ENCODE measurements at regions not wholly inside any gene's neighbourhood (a gene's known extent, or its start where the extent isn't known, plus 50 kb on each side); places are given as distances from the start of the nearest gene placed in this dataset.
A peak's percentile ranks its signal among the peaks of the same experiment; 100 is the strongest.
"Not testable (repeated sequence)": the region's sequence is repeated elsewhere in the genome, so short reads cannot be mapped to it uniquely, and the experiment has no call there.

GRCh38 chr3:34155666-34156065 is 357.2 kb downstream of the PDCD6IP start:
- H3K27me3 ChIP-seq (ENCODE audit: control insufficient read depth, insufficient read depth, low read length): no peaks in the 10 kb centered on the region
- H3K36me3 ChIP-seq (ENCODE audit: control insufficient read depth, insufficient read depth, low read length): no peaks in the 10 kb centered on the region
- no peak overlapping the region for H3K27ac ChIP-seq (ENCODE audit: low read depth, low read length)
- no peaks in the 10 kb centered on the region for H3K4me1 ChIP-seq (ENCODE audit: control insufficient read depth, insufficient read depth, low read length)
- DNase-seq (ENCODE audit: low read depth in 4 of 6, low spot score in 6 of 6): no peak
- no peaks in the 10 kb centered on the region for H3K9me3 ChIP-seq (ENCODE audit: control insufficient read depth, insufficient read depth, low read length)
- H3K4me3 ChIP-seq (ENCODE audit: low read depth, low read length): no peak overlapping the region
- 55% methylated on average over 1 of the region's 2 CpGs for WGBS (ENCODE audit: insufficient coverage)

GRCh38 chr3:34157491-34157890 is 359.1 kb downstream of the PDCD6IP start:
- DNase-seq (ENCODE audit: low read depth in 4 of 6, low spot score in 6 of 6): no peak
- Histone ChIP-seq H3K4me3 (ENCODE audit: low read depth, low read length) (no peak overlapping the region), H3K27me3 (ENCODE audit: control insufficient read depth, insufficient read depth, low read length) (no peaks in the 10 kb centered on the region), H3K4me1 (ENCODE audit: control insufficient read depth, insufficient read depth, low read length) (no peaks in the 10 kb centered on the region), H3K36me3 (ENCODE audit: control insufficient read depth, insufficient read depth, low read length) (no peaks in the 10 kb centered on the region), H3K9me3 (ENCODE audit: control insufficient read depth, insufficient read depth, low read length) (no peaks in the 10 kb centered on the region), H3K27ac (ENCODE audit: low read depth, low read length) (no peak overlapping the region)

DNA sequence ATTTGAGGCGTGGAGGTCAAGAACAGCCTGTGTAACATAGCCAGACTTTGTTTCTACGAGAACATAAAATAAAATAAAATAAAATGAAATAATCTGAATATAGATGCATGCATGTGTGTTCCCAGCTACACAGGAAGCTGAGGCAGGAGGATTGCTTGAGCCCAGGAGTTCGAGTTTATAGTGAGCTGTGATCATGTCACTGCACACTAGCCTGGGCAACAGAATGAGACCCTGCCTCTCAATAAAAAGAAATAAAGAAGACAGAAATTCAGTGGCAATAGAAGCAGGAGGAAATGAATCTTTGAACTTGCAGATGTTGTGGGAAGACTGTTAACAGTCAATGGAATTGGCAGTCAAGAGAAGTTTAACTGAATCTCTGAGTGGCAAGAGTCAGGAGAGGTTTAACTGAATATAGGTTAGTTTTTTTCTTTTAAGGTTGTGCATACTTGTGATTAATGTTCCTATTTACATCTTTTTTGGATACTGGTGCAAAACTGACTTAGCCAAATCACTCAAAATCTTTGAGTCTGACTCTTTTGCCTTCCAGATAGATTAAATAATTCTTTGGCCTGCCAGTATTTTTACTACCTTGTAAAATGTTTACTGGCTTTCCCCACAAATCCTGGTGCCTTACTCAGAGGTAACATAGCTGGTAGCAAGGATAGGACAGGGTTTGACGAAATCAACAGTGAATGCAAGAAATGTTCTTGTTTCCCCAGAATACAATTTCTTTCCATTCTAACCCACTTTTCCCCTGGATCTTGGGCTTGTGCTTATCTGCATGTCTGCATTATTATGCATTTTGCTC is 361.4 kb downstream of the PDCD6IP start:
- Histone ChIP-seq H3K36me3 (ENCODE audit: control insufficient read depth, insufficient read depth, low read length) (no peaks in the 10 kb centered on the region), H3K27ac (ENCODE audit: low read depth, low read length) (no peak overlapping the region), H3K27me3 (ENCODE audit: control insufficient read depth, insufficient read depth, low read length) (no peaks in the 10 kb centered on the region), H3K4me1 (ENCODE audit: control insufficient read depth, insufficient read depth, low read length) (no peaks in the 10 kb centered on the region), H3K9me3 (ENCODE audit: control insufficient read depth, insufficient read depth, low read length) (no peaks in the 10 kb centered on the region), H3K4me3 (ENCODE audit: low read depth, low read length) (no peak overlapping the region)
- DNase-seq (ENCODE audit: low read depth in 4 of 6, low spot score in 6 of 6): no peak
- WGBS (ENCODE audit: insufficient coverage): 80% methylated on average over 1 of the region's 4 CpGs

GRCh38 chr3:34169636-34170035 is 371.2 kb downstream of the PDCD6IP start:
- H3K27ac ChIP-seq (ENCODE audit: low read depth, low read length); H3K4me3 ChIP-seq (ENCODE audit: low read depth, low read length); H3K9me3 ChIP-seq (ENCODE audit: control insufficient read depth, insufficient read depth, low read length); H3K27me3 ChIP-seq (ENCODE audit: control insufficient read depth, insufficient read depth, low read length); H3K36me3 ChIP-seq (ENCODE audit: control insufficient read depth, insufficient read depth, low read length); H3K4me1 ChIP-seq (ENCODE audit: control insufficient read depth, insufficient read depth, low read length); DNase-seq (ENCODE audit: low read depth in 4 of 6, low spot score in 6 of 6): not testable (repeated sequence)
- no CpG with 5 or more reads among the region's 8 CpGs for WGBS (ENCODE audit: insufficient coverage)

DNA sequence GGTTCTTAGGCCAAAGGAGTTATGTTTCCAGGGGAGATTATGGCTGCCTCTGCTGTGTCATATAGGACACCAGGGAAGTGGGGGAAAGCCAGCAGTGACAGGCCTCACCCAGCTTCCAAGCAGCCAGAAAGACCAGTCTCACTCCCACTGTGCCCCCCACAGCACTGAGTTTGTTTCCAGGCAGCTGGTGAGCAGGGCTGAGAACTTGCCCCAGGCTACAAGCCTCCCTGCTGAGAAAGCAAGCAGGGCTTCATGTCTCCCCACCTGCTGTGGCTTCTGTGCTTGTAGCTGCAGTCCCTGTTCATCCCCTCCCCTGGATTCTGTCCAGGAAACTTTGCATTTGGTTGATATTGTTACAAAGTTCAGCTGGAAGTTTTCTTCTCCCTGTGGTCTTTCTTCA is 376.3 kb downstream of the PDCD6IP start:
- Histone ChIP-seq H3K9me3 (ENCODE audit: control insufficient read depth, insufficient read depth, low read length) (no peaks in the 10 kb centered on the region), H3K4me1 (ENCODE audit: control insufficient read depth, insufficient read depth, low read length) (no peaks in the 10 kb centered on the region), H3K36me3 (ENCODE audit: control insufficient read depth, insufficient read depth, low read length) (no peaks in the 10 kb centered on the region), H3K4me3 (ENCODE audit: low read depth, low read length) (no peak overlapping the region), H3K27me3 (ENCODE audit: control insufficient read depth, insufficient read depth, low read length) (no peaks in the 10 kb centered on the region), H3K27ac (ENCODE audit: low read depth, low read length) (no peak overlapping the region)
- DNase-seq (ENCODE audit: low read depth in 4 of 6, low spot score in 6 of 6): no peak

- Histone ChIP-seq H3K36me3 (ENCODE audit: control insufficient read depth, insufficient read depth, low read length) (no peaks in the 10 kb centered on the region), H3K9me3 (ENCODE audit: control insufficient read depth, insufficient read depth, low read length) (no peaks in the 10 kb centered on the region), H3K4me3 (ENCODE audit: low read depth, low read length) (no peak overlapping the region), H3K4me1 (ENCODE audit: control insufficient read depth, insufficient read depth, low read length) (no peaks in the 10 kb centered on the region), H3K27ac (ENCODE audit: low read depth, low read length) (no peak overlapping the region), H3K27me3 (ENCODE audit: control insufficient read depth, insufficient read depth, low read length) (no peaks in the 10 kb centered on the region)
- 90% methylated on average over 1 of the region's 2 CpGs for WGBS (ENCODE audit: insufficient coverage)
- DNase-seq (ENCODE audit: low read depth in 4 of 6, low spot score in 6 of 6): no peak
Measured at GRCh38 chr3:34175636-34176176, 377.3 kb downstream of the PDCD6IP start.

DNA sequence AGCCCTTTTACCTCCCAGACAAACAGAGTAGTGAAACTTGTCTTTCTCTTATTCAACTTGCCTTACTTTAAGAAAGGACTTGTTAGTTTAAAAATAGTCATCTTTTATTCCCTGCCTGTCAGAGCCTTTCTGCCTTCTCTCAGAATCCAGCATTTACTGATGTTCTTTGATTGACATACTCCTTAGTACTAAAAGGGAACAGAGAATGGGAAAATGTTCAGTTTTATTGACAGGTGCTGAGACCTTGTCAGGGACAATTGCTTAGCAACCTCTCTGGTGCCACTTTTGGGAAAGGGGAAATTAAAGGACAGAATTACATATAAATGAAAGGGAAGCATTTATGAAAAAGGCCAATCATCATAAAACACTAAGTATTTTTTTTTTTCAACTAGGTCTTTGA is 378.3 kb downstream of the PDCD6IP start:
- H3K4me3 ChIP-seq (ENCODE audit: low read depth, low read length): no peak overlapping the region
- no peaks in the 10 kb centered on the region for H3K4me1 ChIP-seq (ENCODE audit: control insufficient read depth, insufficient read depth, low read length)
- no peak overlapping the region for H3K27ac ChIP-seq (ENCODE audit: low read depth, low read length)
- DNase-seq (ENCODE audit: low read depth in 4 of 6, low spot score in 6 of 6): no peak
- no peaks in the 10 kb centered on the region for H3K9me3 ChIP-seq (ENCODE audit: control insufficient read depth, insufficient read depth, low read length)
- H3K27me3 ChIP-seq (ENCODE audit: control insufficient read depth, insufficient read depth, low read length): no peaks in the 10 kb centered on the region
- no peaks in the 10 kb centered on the region for H3K36me3 ChIP-seq (ENCODE audit: control insufficient read depth, insufficient read depth, low read length)

DNA sequence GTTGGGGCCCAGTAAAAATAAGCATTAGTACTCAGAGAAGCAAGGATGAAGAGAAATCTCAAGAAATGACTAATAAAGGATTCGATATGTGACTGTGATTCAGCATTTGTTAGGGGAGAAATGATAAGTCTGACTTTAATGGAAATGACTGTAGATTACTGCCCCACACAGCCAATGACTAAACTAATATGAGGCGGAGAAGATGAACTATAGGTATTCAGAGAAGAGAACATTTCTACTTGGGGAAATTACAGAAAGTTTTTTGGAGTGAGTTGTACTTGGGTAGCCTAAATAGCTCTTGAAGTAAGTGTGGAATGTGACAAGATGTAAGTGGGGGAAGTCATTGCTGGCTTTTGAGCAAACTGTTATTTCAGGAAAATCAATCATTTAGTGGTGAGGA is 380.0 kb downstream of the PDCD6IP start:
- no peaks in the 10 kb centered on the region for H3K36me3 ChIP-seq (ENCODE audit: control insufficient read depth, insufficient read depth, low read length)
- no peaks in the 10 kb centered on the region for H3K4me1 ChIP-seq (ENCODE audit: control insufficient read depth, insufficient read depth, low read length)
- no peaks in the 10 kb centered on the region for H3K9me3 ChIP-seq (ENCODE audit: control insufficient read depth, insufficient read depth, low read length)
- H3K27me3 ChIP-seq (ENCODE audit: control insufficient read depth, insufficient read depth, low read length): no peaks in the 10 kb centered on the region
- H3K4me3 ChIP-seq (ENCODE audit: low read depth, low read length): no peak overlapping the region
- H3K27ac ChIP-seq (ENCODE audit: low read depth, low read length): no peak overlapping the region
- 100% methylated on average over 1 of the region's 2 CpGs for WGBS (ENCODE audit: insufficient coverage)
- DNase-seq (ENCODE audit: low read depth in 4 of 6, low spot score in 6 of 6): no peak

DNA sequence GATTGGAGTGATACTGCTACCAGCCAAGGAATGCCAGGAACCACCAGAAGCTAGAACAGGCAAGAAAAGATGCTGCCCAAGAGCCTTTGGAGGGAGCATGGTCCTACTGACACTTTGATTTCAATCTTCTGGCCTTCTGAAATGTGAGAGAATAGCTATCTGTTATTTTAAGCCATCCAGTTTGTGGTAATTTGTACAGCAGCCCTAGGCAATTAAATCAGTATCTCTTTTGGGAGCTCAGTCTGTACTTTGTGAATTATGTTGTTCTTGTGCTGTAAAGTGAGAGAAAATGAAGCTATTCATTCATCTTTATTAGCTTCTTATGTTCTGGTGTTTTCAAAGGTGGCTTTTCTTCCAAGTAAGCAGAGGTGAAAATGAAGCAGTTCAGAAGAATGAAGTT is 381.3 kb downstream of the PDCD6IP start:
- H3K4me1 ChIP-seq (ENCODE audit: control insufficient read depth, insufficient read depth, low read length): no peaks in the 10 kb centered on the region
- no peaks in the 10 kb centered on the region for H3K27me3 ChIP-seq (ENCODE audit: control insufficient read depth, insufficient read depth, low read length)
- H3K27ac ChIP-seq (ENCODE audit: low read depth, low read length): no peak overlapping the region
- no peaks in the 10 kb centered on the region for H3K9me3 ChIP-seq (ENCODE audit: control insufficient read depth, insufficient read depth, low read length)
- no peaks in the 10 kb centered on the region for H3K36me3 ChIP-seq (ENCODE audit: control insufficient read depth, insufficient read depth, low read length)
- peak in 1 of 6 donors; percentile 14 for DNase-seq (ENCODE audit: low read depth in 4 of 6, low spot score in 6 of 6)
- H3K4me3 ChIP-seq (ENCODE audit: low read depth, low read length): no peak overlapping the region

GRCh38 chr3:34180532-34180931 is 382.1 kb downstream of the PDCD6IP start:
- no peak for DNase-seq (ENCODE audit: low read depth in 4 of 6, low spot score in 6 of 6)
- WGBS (ENCODE audit: insufficient coverage): 60% methylated on average over 1 of the region's 2 CpGs
- H3K4me3 ChIP-seq (ENCODE audit: low read depth, low read length): no peak overlapping the region

More at GRCh38 chr3:34180532-34180931, 382.1 kb downstream of the PDCD6IP start:
- no peaks in the 10 kb centered on the region for H3K27me3 ChIP-seq (ENCODE audit: control insufficient read depth, insufficient read depth, low read length)
- no peaks in the 10 kb centered on the region for H3K9me3 ChIP-seq (ENCODE audit: control insufficient read depth, insufficient read depth, low read length)
- H3K27ac ChIP-seq (ENCODE audit: low read depth, low read length): no peak overlapping the region
- H3K36me3 ChIP-seq (ENCODE audit: control insufficient read depth, insufficient read depth, low read length): no peaks in the 10 kb centered on the region
- H3K4me1 ChIP-seq (ENCODE audit: control insufficient read depth, insufficient read depth, low read length): no peaks in the 10 kb centered on the region

Measured in spinal cord (tissue), 9 donors.